GM11168 (cell line): ENCODE measurements at regions not wholly inside any gene's neighbourhood (a gene's known extent, or its start where the extent isn't known, plus 50 kb on each side); places are given as distances from the start of the nearest gene placed in this dataset.

Source experiments
- in situ Hi-C: fragments of 300-500 bp; cut with MboI; formaldehyde crosslinking; loops from one replicate; pipeline ENCODE4 v1.12.0; 2022; ENCODE audit warnings: low sequenced_read_pairs; ENCODE audit not compliant: unreplicated experiment

- in situ Hi-C loops = no loop called here
Observed at GRCh38 chr6:43878823-43879495, 108.9 kb downstream of the VEGFA start.

DNA sequence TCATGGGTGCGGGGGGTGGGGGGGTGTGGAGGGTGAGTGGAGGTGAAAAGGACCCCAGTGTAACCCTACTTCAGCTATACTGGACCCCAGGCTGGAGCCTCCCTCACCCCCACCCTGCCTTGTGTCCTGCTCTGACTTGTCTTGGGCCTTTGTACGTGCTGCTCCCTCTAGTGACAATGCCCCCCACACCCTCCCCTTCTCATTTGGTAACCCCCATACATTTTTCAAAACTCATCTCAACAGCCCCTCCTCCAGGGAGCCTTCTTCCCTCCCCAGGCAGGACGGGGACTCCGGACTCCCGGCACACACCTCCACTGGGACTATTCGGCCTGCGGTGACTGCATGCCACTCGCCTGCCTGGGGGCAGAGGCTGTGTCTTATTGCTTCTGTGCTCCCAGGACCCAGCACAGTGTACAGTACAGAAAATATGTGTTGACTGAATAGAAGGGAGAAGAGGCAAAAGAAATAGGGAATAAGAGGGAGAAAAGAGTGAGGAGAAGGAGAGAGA, 108.2 kb downstream of the VEGFA start:
- in situ Hi-C loops = no loop called here

DNA sequence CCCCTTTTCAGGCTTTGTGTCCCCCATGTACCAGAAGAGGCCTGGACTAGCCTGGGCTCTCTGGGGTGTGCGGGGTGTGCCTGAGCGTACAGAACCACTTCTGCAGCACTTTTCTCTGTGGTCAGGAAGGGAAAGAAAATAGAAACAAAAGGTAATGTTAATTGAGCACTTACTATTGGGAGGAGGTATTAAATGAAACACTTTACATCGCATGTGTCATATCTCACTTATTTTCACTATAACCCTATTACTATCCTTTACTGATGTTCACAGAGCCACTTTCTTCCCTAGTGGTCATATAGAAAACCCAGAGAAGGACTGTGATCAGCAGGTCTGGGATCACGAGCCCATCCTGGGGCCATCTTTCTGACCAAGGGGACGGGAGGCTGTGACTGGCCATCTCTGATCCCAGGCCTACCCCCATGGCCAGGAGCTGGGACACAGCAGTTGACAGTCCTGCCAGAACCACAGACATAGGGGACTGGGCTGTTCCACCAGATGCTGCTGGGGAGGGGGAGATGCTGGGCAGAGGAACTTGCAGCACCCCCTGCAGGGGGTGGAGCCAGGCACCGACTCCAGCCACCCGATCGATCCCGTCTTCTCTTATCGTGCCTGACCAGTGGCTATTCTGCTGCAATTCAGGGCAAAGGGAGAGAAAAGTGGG, 107.6 kb downstream of the VEGFA start:
- in situ Hi-C loops = no loop called here

DNA sequence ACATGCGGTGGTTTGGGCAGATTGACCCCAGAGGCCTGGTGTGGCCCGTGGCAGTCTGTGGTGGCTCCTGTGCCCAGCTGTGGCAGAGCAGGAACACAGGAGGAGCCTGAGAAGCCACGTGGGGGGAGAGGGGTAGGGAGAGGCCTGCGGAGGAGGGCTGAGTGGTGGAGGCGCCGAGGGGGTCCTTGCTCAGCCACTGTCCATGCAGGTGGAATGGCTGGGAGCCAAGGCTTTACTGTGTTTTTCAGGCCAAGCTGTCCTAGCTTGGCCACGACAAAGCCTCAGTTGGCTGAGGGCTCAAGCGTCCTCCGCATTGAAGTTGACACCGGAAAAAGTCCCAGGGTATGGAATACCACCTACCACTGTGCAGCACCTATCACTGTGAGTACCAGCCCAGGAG, 107.0 kb downstream of the VEGFA start:
- in situ Hi-C loops = no loop called here

DNA sequence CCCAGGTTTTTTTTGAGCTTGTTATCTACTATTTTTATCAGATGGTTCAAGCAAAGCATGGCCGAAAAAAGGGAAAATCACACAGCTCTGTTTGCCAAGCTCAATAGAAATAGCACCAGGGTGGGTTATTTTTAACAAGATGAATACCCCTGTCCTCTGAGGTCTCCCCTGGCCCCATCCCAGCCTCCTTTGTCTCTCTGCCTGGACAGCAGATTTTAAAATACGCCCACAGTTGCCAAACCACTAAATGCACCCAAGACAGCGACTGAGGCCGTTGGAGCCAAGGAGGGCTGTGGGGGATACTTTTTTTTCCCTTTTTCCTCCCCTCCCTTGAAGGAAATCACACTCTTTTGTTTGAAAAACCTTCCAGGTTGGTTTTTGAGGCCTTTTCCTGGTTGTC, 106.6 kb downstream of the VEGFA start:
- in situ Hi-C loops = no loop called here

DNA sequence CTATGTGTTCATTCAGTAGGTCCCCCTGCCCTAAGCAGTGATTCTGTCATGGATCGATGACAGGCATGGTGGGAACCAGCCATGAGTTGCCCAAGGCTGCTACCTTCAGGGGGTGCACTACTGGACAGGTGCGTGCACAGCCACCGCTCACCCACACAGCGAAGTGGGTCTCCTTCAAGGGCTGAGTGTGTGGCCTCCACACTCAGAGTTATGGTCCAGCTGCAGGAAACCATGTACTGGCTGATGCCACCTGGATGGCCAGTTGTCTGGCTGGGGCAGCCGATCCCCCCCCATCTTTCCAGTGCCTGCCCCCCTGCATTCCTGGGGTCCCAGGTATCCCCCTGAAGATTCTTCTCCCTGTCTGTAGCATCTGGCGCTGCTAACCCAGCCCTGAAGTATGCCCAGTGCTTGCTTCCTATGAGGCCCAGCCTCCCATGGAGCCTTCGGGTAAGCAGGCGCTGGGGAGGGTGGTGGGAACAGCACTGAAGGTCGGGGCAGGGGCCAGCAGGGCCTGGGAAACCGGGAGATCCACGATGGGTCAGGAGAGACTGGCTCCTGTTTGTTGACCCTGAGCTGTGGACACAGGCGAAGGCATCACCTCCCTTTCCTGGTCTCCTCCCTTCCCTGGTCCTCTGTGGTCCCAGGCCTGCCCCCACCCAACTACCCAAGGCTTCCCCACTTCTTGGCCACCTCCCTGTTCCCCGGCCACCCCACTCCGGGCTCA, 106.0 kb downstream of the VEGFA start:
- in situ Hi-C loops = no loop called here

GRCh38 chr6:43874814-43875590, 105.0 kb downstream of the VEGFA start:
- in situ Hi-C loops = no loop called here

DNA sequence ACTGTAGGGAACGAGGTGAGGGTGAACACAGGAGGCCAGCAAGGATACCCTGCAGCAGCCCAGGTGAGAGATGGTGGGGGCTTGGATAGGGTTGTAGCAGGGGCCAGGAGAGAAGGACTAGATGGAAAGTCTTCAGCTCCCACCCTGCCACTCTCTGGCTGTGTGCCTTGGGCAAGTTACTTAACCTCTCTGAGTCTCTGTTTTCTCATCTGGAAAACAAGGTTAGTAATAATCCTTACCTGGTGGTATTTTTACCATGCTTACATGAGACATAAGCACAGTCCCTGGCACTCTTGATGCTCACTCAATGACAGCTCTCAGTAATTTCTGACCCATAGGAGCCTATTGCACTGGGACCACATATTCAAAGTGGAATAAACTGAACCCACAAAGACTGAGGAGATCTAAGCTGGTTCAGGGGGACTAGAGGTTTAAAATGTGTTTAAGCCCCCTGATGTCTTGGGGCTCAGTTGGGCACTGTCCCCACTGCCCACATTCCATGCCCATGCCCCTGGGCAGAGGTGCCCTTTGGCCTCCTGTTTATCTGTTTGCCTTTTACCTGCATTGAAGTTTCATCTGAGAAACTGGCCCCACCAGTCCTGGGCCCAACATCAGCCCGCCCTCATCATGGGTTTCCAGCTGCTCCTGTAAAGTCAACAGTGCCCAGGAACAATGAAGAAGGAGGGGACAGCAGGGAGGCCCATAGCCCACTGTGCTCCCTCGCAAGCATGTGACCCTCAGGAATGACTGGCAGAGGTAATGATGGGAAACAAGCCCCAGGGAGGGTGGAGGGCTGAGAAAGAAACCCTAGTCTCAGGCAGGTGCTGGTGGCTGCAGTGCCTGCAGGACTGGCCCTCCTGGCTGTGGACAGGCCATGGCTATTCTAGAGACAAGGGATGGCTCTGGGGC, 104.0 kb downstream of the VEGFA start:
- in situ Hi-C loops = no loop called here

GRCh38 chr6:43871933-43872332, 101.9 kb downstream of the VEGFA start:
- in situ Hi-C loops = no loop called here

GRCh38 chr6:43871284-43871683, 101.3 kb downstream of the VEGFA start:
- in situ Hi-C loops = no loop called here

DNA sequence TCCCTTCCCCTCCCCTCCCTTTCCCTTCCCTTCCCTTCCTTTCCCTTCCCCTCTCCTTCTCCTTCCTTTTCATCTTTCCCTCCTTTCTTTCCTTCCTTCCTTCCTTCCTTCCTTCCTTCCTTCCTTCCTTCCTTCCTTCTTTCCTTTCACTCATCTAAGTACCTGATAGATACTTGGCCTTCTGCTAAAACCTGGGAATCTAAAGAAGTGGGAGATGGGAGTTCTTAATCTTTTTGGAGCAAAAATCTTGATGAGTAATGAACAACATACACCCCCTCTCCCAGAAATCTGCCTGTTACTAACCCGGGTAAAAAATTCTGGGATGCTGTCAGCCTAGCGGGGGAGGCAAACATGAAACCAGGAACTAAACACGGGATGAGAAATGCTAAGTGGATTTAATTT, 100.7 kb downstream of the VEGFA start:
- in situ Hi-C loops = no loop called here

DNA sequence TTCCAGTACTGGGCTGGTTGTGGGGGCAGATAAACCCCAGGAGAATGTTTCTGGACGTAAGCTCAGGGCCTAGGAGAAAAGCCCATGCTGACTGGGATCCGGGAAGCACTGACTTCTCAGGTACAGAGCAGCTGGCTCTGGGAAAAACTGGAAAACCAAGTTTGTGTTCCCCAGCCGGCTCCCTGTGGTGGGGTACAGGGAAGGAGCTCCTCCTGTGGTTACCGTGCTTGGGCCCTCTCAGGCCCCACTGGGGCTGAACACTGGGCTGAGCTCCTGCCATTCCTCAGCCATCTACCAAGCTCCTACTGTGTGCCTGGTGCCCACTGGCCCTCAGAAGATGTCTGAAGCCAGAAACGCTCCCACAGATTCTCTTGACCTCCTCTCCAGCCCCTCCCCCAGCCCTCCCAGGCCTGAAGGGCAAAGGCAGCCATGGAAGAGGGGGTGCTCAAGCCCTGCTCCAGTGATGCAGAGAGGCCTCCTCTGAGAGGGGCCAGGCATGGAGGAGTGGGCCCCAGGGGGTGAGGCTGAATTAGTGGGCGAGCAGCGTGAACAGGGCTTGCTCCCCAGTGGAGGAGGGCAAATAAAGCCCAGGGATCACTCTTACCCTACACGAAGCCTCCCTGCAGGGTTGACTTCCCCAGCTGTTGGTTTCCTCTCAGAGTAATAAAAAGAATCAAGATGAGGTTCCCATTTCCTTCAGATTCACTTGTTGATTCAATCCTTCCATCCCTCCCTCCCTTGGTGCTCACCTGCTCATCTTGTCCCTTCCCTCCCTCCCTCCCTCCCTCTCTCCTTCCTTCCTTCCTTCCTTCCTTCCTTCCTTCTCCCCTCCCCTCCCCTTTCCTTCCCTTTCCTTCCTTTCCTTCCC, 100.0 kb downstream of the VEGFA start:
- in situ Hi-C loops = no loop called here

DNA sequence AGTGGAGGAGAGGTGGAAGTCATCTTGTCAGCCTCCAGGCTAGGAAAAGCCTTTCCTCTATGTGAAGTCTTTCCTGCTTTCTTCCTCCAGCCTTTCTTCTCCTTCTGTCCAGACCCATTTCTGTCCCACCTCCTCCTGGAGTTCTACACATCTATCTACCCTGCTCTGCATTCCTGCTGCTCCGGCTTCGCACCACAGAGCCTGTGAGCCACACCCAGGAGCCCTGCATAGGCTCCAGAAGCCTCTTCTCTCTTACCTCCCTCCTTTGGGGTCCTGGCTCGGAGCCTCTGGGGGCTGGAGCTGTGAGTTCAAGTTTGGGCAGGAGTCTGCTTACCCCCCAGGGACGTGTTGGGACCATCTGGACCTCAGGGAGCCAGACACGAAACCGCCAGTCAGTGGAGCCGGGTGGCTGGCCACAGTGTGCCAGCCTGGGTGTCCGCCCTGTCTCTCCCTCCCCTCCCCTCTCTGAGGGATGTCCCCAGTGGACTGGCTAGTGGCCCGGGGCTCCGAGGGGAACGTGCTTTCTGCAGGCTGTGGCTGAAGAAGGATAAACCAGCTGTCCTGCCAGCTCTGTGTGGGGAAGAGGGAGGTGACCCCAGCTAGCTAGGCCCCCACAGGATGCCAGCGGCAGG, 99.2 kb downstream of the VEGFA start:
- in situ Hi-C loops = no loop called here

DNA sequence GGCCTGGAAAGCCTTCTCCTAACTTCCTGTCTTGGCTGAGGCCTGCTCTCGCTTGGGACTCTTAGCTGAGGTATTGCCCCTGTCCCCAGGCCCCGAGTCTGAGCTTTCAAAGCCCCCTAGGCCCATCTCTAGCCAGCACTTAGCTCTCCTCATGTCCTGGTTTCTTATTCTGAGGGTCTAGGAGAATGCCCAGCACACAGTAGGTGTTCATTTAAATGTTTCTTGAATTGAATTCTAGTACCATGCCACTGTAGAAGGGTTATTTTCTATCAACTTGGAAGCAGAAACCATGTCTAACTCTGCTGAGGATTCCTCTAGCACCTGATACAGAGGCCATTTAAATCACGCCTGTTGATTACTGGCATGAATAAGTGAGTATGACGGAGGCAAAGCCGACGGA, 98.5 kb downstream of the VEGFA start:
- in situ Hi-C loops = no loop called here

DNA sequence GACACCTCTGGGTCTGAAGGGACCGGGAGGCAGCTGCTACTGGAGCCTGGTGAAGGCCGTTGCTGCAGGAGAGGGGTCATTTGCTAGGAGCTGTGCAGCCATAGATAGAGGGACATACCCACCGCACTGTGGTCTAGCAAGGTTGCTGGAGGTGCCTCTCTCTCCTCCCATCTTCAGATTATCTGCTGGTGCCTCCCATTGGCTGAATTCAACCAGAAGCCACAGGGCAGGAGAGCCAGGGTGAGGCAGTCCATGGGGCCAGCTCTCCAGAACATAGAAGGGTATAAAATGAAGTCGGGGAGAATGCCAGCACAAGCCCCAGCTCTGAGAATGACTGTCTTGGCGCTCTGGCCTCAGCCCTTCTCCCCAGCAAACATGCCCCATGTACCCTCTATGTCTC, 98.0 kb downstream of the VEGFA start:
- in situ Hi-C loops = no loop called here

- in situ Hi-C loops = no loop called here
Observed at GRCh38 chr6:43867246-43867645, 97.2 kb downstream of the VEGFA start.

DNA sequence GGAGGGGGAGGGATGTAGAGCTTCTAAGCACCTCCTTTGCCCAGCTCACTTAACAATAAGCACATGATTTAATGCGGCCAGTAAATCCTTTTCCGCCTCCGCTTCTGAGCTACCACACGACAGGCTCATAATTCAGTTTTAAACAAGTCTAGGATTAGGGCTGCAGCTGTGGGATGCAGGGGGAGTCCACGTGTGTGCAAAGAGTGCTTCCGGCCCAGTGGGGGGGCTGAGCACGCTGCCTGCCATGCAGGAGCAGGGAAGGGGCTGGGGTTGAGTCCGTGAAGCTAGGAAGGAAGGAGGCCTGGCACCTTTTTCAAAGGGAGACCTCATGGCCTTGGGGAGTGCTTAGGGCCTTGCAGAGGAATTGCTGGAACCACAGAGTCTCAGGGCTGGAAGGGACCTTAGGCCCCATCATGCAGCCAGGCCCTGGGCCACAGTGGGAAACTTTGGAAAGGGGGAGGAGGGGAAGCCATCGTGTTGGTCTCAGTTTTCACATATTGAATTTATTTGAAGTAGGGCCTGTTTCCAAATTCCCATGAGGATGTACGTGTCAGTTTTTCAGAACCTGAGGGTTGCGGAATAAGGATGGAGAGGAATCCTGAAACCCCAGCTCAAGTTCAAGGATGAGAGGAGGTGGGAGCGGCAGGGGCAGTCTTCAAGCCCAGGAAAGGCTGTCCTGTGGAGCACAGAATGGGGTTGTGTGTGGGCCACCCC, 96.1 kb downstream of the VEGFA start:
- in situ Hi-C loops = no loop called here

- in situ Hi-C loops = no loop called here
Observed at GRCh38 chr6:43865086-43865485, 95.1 kb downstream of the VEGFA start.
